ENCODE measurements at regions not wholly inside any gene's neighbourhood (a gene's known extent, or its start where the extent isn't known, plus 50 kb on each side); places are given as distances from the start of the nearest gene placed in this dataset.

GRCh38 chr6:18314317-18314997 lies 50.1 kb upstream of the DEK start:
- H3K27ac ChIP-seq (ENCODE audit: low read depth, low read length): no peak overlapping the region
- no peak overlapping the region for H3K4me2 ChIP-seq (ENCODE audit: low read length)
- H3K9me3 ChIP-seq (ENCODE audit: control insufficient read depth, insufficient read depth, low read length): no peaks in the 10 kb centered on the region
- H3K4me1 ChIP-seq (ENCODE audit: control insufficient read depth, low read length): peaks cover 15% of the 10 kb centered on the region
- H3F3A ChIP-seq (ENCODE audit: control insufficient read depth, insufficient read depth): no peaks in the 10 kb centered on the region
- H3K36me3 ChIP-seq (ENCODE audit: control insufficient read depth, low read length): no peaks in the 10 kb centered on the region
- no peaks in the 10 kb centered on the region for H3K27me3 ChIP-seq (ENCODE audit: control insufficient read depth, low read length)
- no peaks in the 10 kb centered on the region for H3K9me2 ChIP-seq (replicated peaks; ENCODE audit: control insufficient read depth, low read length)
- no peaks in the 10 kb centered on the region for H3K79me2 ChIP-seq (ENCODE audit: control insufficient read depth, low read length)
- TF ChIP-seq EZH2phosphoT487 (IDR thresholded peaks at IDR 0.05; ENCODE audit: borderline replicate concordance, low read length): no peak
- TF ChIP-seq CTCF (IDR thresholded peaks at IDR 0.05; ENCODE audit: low read depth, low read length, poor library complexity, severe bottlenecking): no peak
- H3K4me3 ChIP-seq (ENCODE audit: low read length): no peak overlapping the region
- no peaks in the 10 kb centered on the region for H4K20me1 ChIP-seq (ENCODE audit: control insufficient read depth, insufficient read depth, low read depth, low read length)
